ENCODE measurements at regions not wholly inside any gene's neighbourhood (a gene's known extent, or its start where the extent isn't known, plus 50 kb on each side); places are given as distances from the start of the nearest gene placed in this dataset.

- H3K27ac Mint-ChIP-seq = no peak overlapping the region
- H3K36me3 Mint-ChIP-seq = no peaks in the 10 kb centered on the region
- ATAC-seq (replicated peaks in 1 of 4) (no peak), DNase-seq (no peak)
- Histone ChIP-seq H3K27ac (ENCODE audit: low read length) (no peak overlapping the region), H3K9me3 (no peaks in the 10 kb centered on the region), H3K27me3 (replicated peaks in 1 of 2; ENCODE audit: control insufficient read depth in 2 of 2, extremely low read depth in 1 of 2, insufficient read depth in 2 of 2, low read length in 1 of 2) (no peaks in the 10 kb centered on the region), H3K36me3 (ENCODE audit: control insufficient read depth in 2 of 2, extremely low read depth in 1 of 2, insufficient read depth in 1 of 2, low read length in 1 of 2) (no peaks in the 10 kb centered on the region), H3K4me1 (ENCODE audit: control insufficient read depth in 1 of 2, extremely low read depth in 1 of 2, insufficient read depth in 2 of 2, low read length in 2 of 2) (no peaks in the 10 kb centered on the region), H3K4me3 (ENCODE audit: control insufficient read depth in 1 of 2, extremely low read depth in 1 of 2, low read length in 1 of 2) (no peak overlapping the region)
- ChIA-PET CTCF (no interaction called here), POLR2A (no interaction called here)
- H3K4me1 Mint-ChIP-seq = no peaks in the 10 kb centered on the region
- WGBS (ENCODE audit: insufficient coverage) = 53% methylated on average over 5 of the region's 8 CpGs
- H3K4me3 Mint-ChIP-seq = no peak overlapping the region
- H3K9me3 Mint-ChIP-seq = peaks cover 0 to 5% (median 0%) of the 10 kb centered on the region in 3 donors
- H3K27me3 Mint-ChIP-seq = no peaks in the 10 kb centered on the region
These were observed 244.0 kb upstream of the ZWINT start for GRCh38 chr10:56605051-56605450.

DNA sequence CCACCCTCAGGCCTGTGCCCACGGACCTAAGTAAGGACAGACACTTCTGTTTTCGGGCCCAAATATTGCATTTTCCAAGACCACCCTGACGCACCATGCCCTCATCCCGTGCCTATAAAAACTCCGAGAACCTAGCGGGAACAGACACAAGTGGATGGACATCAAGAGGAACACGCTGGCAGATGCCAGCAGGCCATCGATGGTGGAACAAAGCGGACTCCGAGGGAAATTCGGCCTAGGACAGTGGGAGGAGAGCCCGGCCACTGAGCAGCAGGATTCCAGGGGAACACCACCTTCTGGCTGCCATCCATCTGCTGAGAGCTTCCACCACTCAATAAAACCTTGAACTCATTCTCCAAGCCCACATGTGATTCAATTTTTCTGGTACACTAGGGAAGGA, 243.6 kb upstream of the ZWINT start:
- H3K27ac ChIP-seq (ENCODE audit: low read length) = no peak overlapping the region
- no peak for ATAC-seq (replicated peaks in 1 of 4)
- ChIA-PET CTCF (no interaction called here), POLR2A (no interaction called here)
- no peaks in the 10 kb centered on the region for H3K36me3 ChIP-seq (ENCODE audit: control insufficient read depth in 2 of 2, extremely low read depth in 1 of 2, insufficient read depth in 1 of 2, low read length in 1 of 2)
- no peaks in the 10 kb centered on the region for H3K27me3 Mint-ChIP-seq
- H3K4me3 ChIP-seq (ENCODE audit: control insufficient read depth in 1 of 2, extremely low read depth in 1 of 2, low read length in 1 of 2) = no peak overlapping the region
- no peak overlapping the region for H3K27ac Mint-ChIP-seq
- no peaks in the 10 kb centered on the region for H3K4me1 ChIP-seq (ENCODE audit: control insufficient read depth in 1 of 2, extremely low read depth in 1 of 2, insufficient read depth in 2 of 2, low read length in 2 of 2)
- H3K9me3 ChIP-seq = no peaks in the 10 kb centered on the region
- H3K36me3 Mint-ChIP-seq = no peaks in the 10 kb centered on the region
- H3K9me3 Mint-ChIP-seq = peaks cover 0 to 5% (median 0%) of the 10 kb centered on the region in 3 donors
- no peaks in the 10 kb centered on the region for H3K4me1 Mint-ChIP-seq
- WGBS (ENCODE audit: insufficient coverage) = 76% methylated on average over 12 of the region's 12 CpGs
- no peak overlapping the region for H3K4me3 Mint-ChIP-seq
- H3K27me3 ChIP-seq (replicated peaks in 1 of 2; ENCODE audit: control insufficient read depth in 2 of 2, extremely low read depth in 1 of 2, insufficient read depth in 2 of 2, low read length in 1 of 2) = no peaks in the 10 kb centered on the region
- DNase-seq = no peak

DNA sequence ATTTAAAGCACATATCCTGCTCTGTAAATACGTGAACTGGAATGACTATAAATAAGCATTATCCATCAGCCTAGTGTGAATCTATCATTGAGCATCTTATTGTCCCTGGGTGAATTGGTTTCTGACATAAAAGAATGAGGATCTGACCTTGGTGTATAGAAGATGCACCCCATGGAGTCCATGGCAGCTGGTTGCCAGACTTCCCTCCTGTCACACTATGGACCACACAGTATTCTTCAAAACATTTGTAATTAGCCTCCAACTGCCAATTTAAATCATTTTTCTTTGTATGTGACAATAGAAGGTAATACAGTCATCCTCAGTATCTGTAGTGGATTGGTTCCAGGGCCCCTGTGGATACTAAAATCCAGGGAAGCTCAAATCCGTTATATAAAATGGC, 238.1 kb upstream of the ZWINT start:
- no CpG with 5 or more reads among the region's 2 CpGs for WGBS (ENCODE audit: insufficient coverage)
- no peak for ATAC-seq (replicated peaks in 1 of 4)
- peaks cover 0 to 3% (median 0%) of the 10 kb centered on the region in 3 donors for H3K9me3 Mint-ChIP-seq

DNA sequence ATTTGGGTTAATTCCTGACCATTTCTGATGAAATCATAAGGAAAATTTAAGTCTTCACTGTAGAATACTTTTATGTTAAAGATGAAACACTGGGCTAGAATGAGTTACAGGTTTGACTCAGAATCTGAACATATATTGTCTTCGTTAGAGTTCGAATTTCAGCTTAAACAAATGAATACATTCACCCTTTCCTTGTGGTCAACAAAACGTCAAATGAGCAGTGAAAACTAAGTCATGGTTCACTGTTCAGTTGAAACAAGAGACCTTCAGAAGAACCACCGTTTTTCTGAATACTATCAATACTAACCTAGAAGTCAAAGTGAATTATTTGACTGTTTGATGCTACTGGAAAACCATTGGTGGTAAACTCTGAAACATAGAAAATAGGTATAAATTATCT, 235.2 kb upstream of the ZWINT start:
- WGBS (ENCODE audit: insufficient coverage) = 69% methylated on average over 3 of the region's 4 CpGs
- Mint-ChIP-seq H3K36me3 (no peaks in the 10 kb centered on the region), H3K4me3 (no peak overlapping the region), H3K27ac (no peak overlapping the region), H3K27me3 (no peaks in the 10 kb centered on the region), H3K9me3 (peaks cover 0 to 9% (median 6%) of the 10 kb centered on the region in 3 donors), H3K4me1 (no peaks in the 10 kb centered on the region)
- POLR2A ChIA-PET = no interaction called here
- Histone ChIP-seq H3K4me3 (ENCODE audit: control insufficient read depth in 1 of 2, extremely low read depth in 1 of 2, low read length in 1 of 2) (no peak overlapping the region), H3K36me3 (ENCODE audit: control insufficient read depth in 2 of 2, extremely low read depth in 1 of 2, insufficient read depth in 1 of 2, low read length in 1 of 2) (no peaks in the 10 kb centered on the region), H3K4me1 (ENCODE audit: control insufficient read depth in 1 of 2, extremely low read depth in 1 of 2, insufficient read depth in 2 of 2, low read length in 2 of 2) (no peaks in the 10 kb centered on the region), H3K27ac (ENCODE audit: low read length) (no peak overlapping the region), H3K9me3 (peaks cover 1% of the 10 kb centered on the region), H3K27me3 (replicated peaks in 1 of 2; ENCODE audit: control insufficient read depth in 2 of 2, extremely low read depth in 1 of 2, insufficient read depth in 2 of 2, low read length in 1 of 2) (no peaks in the 10 kb centered on the region)
- no peak for DNase-seq
- CTCF ChIA-PET = no interaction called here
- ATAC-seq (replicated peaks in 1 of 4) = no peak

More for the DNA sequence above, 238.1 kb upstream of the ZWINT start:
- no peak overlapping the region for H3K27ac ChIP-seq (ENCODE audit: low read length)
- H3K27me3 ChIP-seq (replicated peaks in 1 of 2; ENCODE audit: control insufficient read depth in 2 of 2, extremely low read depth in 1 of 2, insufficient read depth in 2 of 2, low read length in 1 of 2) = no peaks in the 10 kb centered on the region
- no peak for DNase-seq
- H3K36me3 Mint-ChIP-seq = no peaks in the 10 kb centered on the region
- POLR2A ChIA-PET = no interaction called here
- H3K27me3 Mint-ChIP-seq = no peaks in the 10 kb centered on the region
- no peaks in the 10 kb centered on the region for H3K9me3 ChIP-seq
- H3K4me1 ChIP-seq (ENCODE audit: control insufficient read depth in 1 of 2, extremely low read depth in 1 of 2, insufficient read depth in 2 of 2, low read length in 2 of 2) = no peaks in the 10 kb centered on the region
- CTCF ChIA-PET = no interaction called here
- no peaks in the 10 kb centered on the region for H3K36me3 ChIP-seq (ENCODE audit: control insufficient read depth in 2 of 2, extremely low read depth in 1 of 2, insufficient read depth in 1 of 2, low read length in 1 of 2)
- no peak overlapping the region for H3K4me3 ChIP-seq (ENCODE audit: control insufficient read depth in 1 of 2, extremely low read depth in 1 of 2, low read length in 1 of 2)
- H3K4me1 Mint-ChIP-seq = no peaks in the 10 kb centered on the region
- no peak overlapping the region for H3K27ac Mint-ChIP-seq
- H3K4me3 Mint-ChIP-seq = no peak overlapping the region

DNA sequence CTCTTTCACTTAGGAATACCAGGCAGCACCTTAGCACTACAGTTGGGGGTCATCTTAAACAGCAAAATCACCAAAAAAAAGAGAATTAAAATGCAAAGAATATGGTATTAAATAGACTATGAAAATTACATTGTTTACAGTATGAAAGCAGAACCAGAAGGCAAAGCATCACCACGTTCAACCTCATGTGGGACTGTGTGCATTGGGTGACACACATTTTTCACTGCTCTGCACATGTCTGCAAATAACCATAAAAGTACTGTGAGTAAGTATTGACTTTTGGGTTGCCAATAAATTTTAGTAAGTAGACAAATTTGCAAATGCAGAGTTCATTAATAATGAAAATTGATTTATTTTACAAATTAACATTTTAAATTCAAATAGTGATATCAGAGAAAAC, 232.1 kb upstream of the ZWINT start:
- no CpG with 5 or more reads among the region's 1 CpG for WGBS (ENCODE audit: insufficient coverage)
- Mint-ChIP-seq H3K4me3 (no peak overlapping the region), H3K36me3 (no peaks in the 10 kb centered on the region), H3K9me3 (peaks cover 0 to 9% (median 6%) of the 10 kb centered on the region in 3 donors), H3K4me1 (no peaks in the 10 kb centered on the region), H3K27ac (no peak overlapping the region), H3K27me3 (no peaks in the 10 kb centered on the region)
- no peak overlapping the region for H3K27ac ChIP-seq (ENCODE audit: low read length)
- POLR2A ChIA-PET = no interaction called here
- H3K4me1 ChIP-seq (ENCODE audit: control insufficient read depth in 1 of 2, extremely low read depth in 1 of 2, insufficient read depth in 2 of 2, low read length in 2 of 2) = no peaks in the 10 kb centered on the region
- DNase-seq (no peak), ATAC-seq (replicated peaks in 1 of 4) (no peak)
- no peaks in the 10 kb centered on the region for H3K27me3 ChIP-seq (replicated peaks in 1 of 2; ENCODE audit: control insufficient read depth in 2 of 2, extremely low read depth in 1 of 2, insufficient read depth in 2 of 2, low read length in 1 of 2)
- H3K9me3 ChIP-seq = peaks cover 2% of the 10 kb centered on the region
- CTCF ChIA-PET = no interaction called here
- no peak overlapping the region for H3K4me3 ChIP-seq (ENCODE audit: control insufficient read depth in 1 of 2, extremely low read depth in 1 of 2, low read length in 1 of 2)
- no peaks in the 10 kb centered on the region for H3K36me3 ChIP-seq (ENCODE audit: control insufficient read depth in 2 of 2, extremely low read depth in 1 of 2, insufficient read depth in 1 of 2, low read length in 1 of 2)

DNA sequence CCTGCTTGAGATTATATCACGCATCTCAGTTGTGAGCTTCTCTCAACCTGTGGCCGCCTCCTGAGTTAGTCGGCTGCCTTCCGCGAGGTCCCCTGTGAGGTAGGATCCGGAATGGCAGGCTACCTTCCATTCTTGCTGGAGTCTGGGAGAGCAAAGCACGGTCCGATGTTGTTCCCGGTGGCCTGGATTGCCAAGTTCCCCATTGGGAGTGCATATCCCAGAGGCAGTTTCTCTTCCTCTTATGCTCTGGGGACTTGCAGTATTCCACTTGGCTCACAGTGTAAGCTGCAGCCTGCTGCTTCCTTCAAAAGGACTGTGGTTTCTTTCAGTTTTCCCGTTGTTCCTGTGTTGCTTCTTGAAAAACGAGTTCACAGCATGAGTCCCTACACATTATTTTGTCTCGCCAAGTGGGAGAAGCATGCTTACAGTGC, 225.4 kb upstream of the ZWINT start:
- Histone ChIP-seq H3K4me3 (ENCODE audit: control insufficient read depth in 1 of 2, extremely low read depth in 1 of 2, low read length in 1 of 2) (no peak overlapping the region), H3K27ac (ENCODE audit: low read length) (no peak overlapping the region), H3K4me1 (ENCODE audit: control insufficient read depth in 1 of 2, extremely low read depth in 1 of 2, insufficient read depth in 2 of 2, low read length in 2 of 2) (no peaks in the 10 kb centered on the region), H3K9me3 (peaks cover 2% of the 10 kb centered on the region), H3K27me3 (replicated peaks in 1 of 2; ENCODE audit: control insufficient read depth in 2 of 2, extremely low read depth in 1 of 2, insufficient read depth in 2 of 2, low read length in 1 of 2) (no peaks in the 10 kb centered on the region), H3K36me3 (ENCODE audit: control insufficient read depth in 2 of 2, extremely low read depth in 1 of 2, insufficient read depth in 1 of 2, low read length in 1 of 2) (no peaks in the 10 kb centered on the region)
- WGBS (ENCODE audit: insufficient coverage) = 75% methylated on average over 10 of the region's 12 CpGs
- H3K4me3 Mint-ChIP-seq = no peak overlapping the region
- ChIA-PET POLR2A (no interaction called here), CTCF (no interaction called here)
- H3K36me3 Mint-ChIP-seq = no peaks in the 10 kb centered on the region
- no peak overlapping the region for H3K27ac Mint-ChIP-seq
- no peaks in the 10 kb centered on the region for H3K27me3 Mint-ChIP-seq
- no peaks in the 10 kb centered on the region for H3K4me1 Mint-ChIP-seq
- peaks cover 0 to 3% (median 0%) of the 10 kb centered on the region in 3 donors for H3K9me3 Mint-ChIP-seq
- no peak for DNase-seq
- ATAC-seq (replicated peaks in 1 of 4) = no peak

DNA sequence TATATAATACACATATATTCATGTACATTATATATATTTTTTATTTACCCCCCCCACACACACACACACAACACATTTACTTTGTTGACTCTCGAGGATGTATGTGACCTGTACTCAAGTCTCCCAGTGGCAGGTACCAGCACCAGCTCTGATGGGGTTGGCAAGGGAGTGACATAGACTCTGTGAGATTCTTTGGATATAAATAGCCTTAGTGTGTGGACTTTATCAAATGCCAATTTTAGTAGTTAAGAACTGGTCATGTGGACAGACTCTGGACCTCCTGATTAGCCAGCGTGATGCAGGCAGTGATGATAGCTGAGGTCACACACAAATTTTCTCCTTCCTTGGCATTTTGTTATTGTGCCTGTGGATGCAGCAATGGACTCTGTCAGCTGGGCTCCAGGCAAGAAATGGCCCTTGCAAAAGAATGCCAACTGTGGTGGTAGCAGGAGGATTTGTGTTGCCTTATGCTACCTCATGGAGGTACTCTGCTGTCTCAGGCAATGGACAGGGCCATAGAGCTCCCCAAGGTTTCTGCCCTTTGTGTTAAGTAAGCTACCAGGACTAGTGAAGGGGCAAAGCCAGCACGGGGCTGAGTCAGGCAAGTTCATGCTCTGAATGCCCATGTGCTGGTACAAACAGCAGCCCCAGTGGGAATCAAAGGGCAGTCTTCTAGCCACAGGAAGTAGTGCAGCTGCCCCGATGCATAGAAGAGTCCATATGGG, 224.6 kb upstream of the ZWINT start:
- no peak overlapping the region for H3K27ac ChIP-seq (ENCODE audit: low read length)
- Mint-ChIP-seq H3K4me3 (no peak overlapping the region), H3K27ac (no peak overlapping the region), H3K27me3 (no peaks in the 10 kb centered on the region), H3K4me1 (no peaks in the 10 kb centered on the region), H3K9me3 (peaks cover 0 to 4% (median 3%) of the 10 kb centered on the region in 3 donors), H3K36me3 (no peaks in the 10 kb centered on the region)
- DNase-seq = no peak
- 71% methylated on average over 3 of the region's 4 CpGs for WGBS (ENCODE audit: insufficient coverage)
- H3K4me1 ChIP-seq (ENCODE audit: control insufficient read depth in 1 of 2, extremely low read depth in 1 of 2, insufficient read depth in 2 of 2, low read length in 2 of 2) = no peaks in the 10 kb centered on the region
- no peak overlapping the region for H3K4me3 ChIP-seq (ENCODE audit: control insufficient read depth in 1 of 2, extremely low read depth in 1 of 2, low read length in 1 of 2)
- ChIA-PET CTCF (no interaction called here), POLR2A (no interaction called here)
- no peaks in the 10 kb centered on the region for H3K9me3 ChIP-seq
- no peaks in the 10 kb centered on the region for H3K27me3 ChIP-seq (replicated peaks in 1 of 2; ENCODE audit: control insufficient read depth in 2 of 2, extremely low read depth in 1 of 2, insufficient read depth in 2 of 2, low read length in 1 of 2)
- ATAC-seq (replicated peaks in 1 of 4) = no peak
- no peaks in the 10 kb centered on the region for H3K36me3 ChIP-seq (ENCODE audit: control insufficient read depth in 2 of 2, extremely low read depth in 1 of 2, insufficient read depth in 1 of 2, low read length in 1 of 2)

All from T-cell (primary cell).